ENCODE measurements at regions not wholly inside any gene's neighbourhood (a gene's known extent, or its start where the extent isn't known, plus 50 kb on each side); places are given as distances from the start of the nearest gene placed in this dataset.
"Not testable (repeated sequence)": the region's sequence is repeated elsewhere in the genome, so short reads cannot be mapped to it uniquely, and the experiment has no call there.

- DNase-seq (ENCODE audit: low read depth): no peak
Observed at GRCh38 chr3:61444782-61445181, 116.6 kb upstream of the PTPRG start.

- DNase-seq (ENCODE audit: low read depth): no peak
Observed at GRCh38 chr3:61445924-61446323, 115.4 kb upstream of the PTPRG start.

GRCh38 chr3:61446341-61446740 is 115.0 kb upstream of the PTPRG start:
- DNase-seq (ENCODE audit: low read depth): no peak

GRCh38 chr3:61448378-61448777 is 113.0 kb upstream of the PTPRG start:
- DNase-seq (ENCODE audit: low read depth): no peak

- DNase-seq (ENCODE audit: low read depth): no peak
Observed at GRCh38 chr3:61449327-61450040, 111.9 kb upstream of the PTPRG start.

- DNase-seq (ENCODE audit: low read depth): no peak
Observed at GRCh38 chr3:61450866-61451265, 110.5 kb upstream of the PTPRG start.

- peak; percentile 18 for DNase-seq (ENCODE audit: low read depth)
Observed at GRCh38 chr3:61451841-61452240, 109.5 kb upstream of the PTPRG start.

GRCh38 chr3:61452535-61453090 is 108.8 kb upstream of the PTPRG start:
- DNase-seq (ENCODE audit: low read depth): peak; percentile 24

GRCh38 chr3:61454006-61454585 is 107.3 kb upstream of the PTPRG start:
- DNase-seq (ENCODE audit: low read depth): no peak

- DNase-seq (ENCODE audit: low read depth): no peak
Observed at GRCh38 chr3:61454801-61455200, 106.6 kb upstream of the PTPRG start.

GRCh38 chr3:61460636-61461035 is 100.7 kb upstream of the PTPRG start:
- DNase-seq (ENCODE audit: low read depth): no peak

- no peak for DNase-seq (ENCODE audit: low read depth)
Observed at GRCh38 chr3:61463191-61463590, 98.2 kb upstream of the PTPRG start.

- DNase-seq (ENCODE audit: low read depth): no peak
Observed at GRCh38 chr3:61464518-61465140, 96.7 kb upstream of the PTPRG start.

- no peak for DNase-seq (ENCODE audit: low read depth)
Observed at GRCh38 chr3:61466357-61466756, 95.0 kb upstream of the PTPRG start.

GRCh38 chr3:61483997-61484396 is 77.4 kb upstream of the PTPRG start:
- DNase-seq (ENCODE audit: low read depth): no peak

GRCh38 chr3:61493339-61493738 is 68.0 kb upstream of the PTPRG start:
- DNase-seq (ENCODE audit: low read depth): no peak

GRCh38 chr3:61494309-61494708 is 67.1 kb upstream of the PTPRG start:
- DNase-seq (ENCODE audit: low read depth): not testable (repeated sequence)

- DNase-seq (ENCODE audit: low read depth): no peak
Observed at GRCh38 chr3:61497463-61497862, 63.9 kb upstream of the PTPRG start.

- peak; percentile 0 for DNase-seq (ENCODE audit: low read depth)
Observed at GRCh38 chr3:61505197-61505596, 56.2 kb upstream of the PTPRG start.

GRCh38 chr3:61507946-61508345 is 53.4 kb upstream of the PTPRG start:
- DNase-seq (ENCODE audit: low read depth): no peak
